ENCODE measurements at regions not wholly inside any gene's neighbourhood (a gene's known extent, or its start where the extent isn't known, plus 50 kb on each side); places are given as distances from the start of the nearest gene placed in this dataset.

DNA sequence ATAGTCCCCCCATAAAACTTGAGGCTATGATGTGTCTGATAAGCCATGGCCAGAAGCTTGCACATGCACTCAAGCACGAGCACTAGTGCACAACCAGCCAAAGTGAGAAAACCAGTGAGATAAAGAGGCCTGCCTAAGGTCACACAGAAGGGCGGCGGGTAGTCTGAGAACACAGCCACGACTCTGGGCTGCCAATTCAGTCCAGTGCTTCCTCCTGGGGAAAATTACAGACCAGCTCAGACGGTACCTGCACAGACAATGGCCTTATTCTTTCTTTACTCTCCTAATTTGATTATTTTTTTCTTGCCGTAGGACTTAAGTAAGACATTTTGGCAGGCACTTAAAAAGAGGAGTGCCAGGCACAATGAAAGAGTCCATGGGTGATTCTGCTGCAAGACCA is 533.2 kb upstream of the FAT1 start (continued):
- no peak for TF ChIP-seq CTCF (IDR thresholded peaks at IDR 0.05; ENCODE audit: control extremely low read depth in 1 of 3, insufficient read depth in 1 of 3, low read depth in 1 of 3, low read length in 3 of 3)
- TF ChIP-seq RAD21 (IDR thresholded peaks at IDR 0.05 in 1 of 2, conservative IDR thresholded peaks at IDR 0.05 in 1 of 2; ENCODE audit: low read depth in 2 of 2, low read length in 2 of 2): no peak
- TF ChIP-seq POLR2AphosphoS5 (IDR thresholded peaks at IDR 0.05; ENCODE audit: low read depth, low read length): no peak

Measured in H1 (cell line).